Liver (tissue), 8 donors: ENCODE measurements at regions not wholly inside any gene's neighbourhood (a gene's known extent, or its start where the extent isn't known, plus 50 kb on each side); places are given as distances from the start of the nearest gene placed in this dataset.

ENCODE experiments used
- DNase-seq: peaks from one replicate; pipeline ENCODE4 v3.0.0-alpha.2; 2017; ENCODE audit warnings: low spot score
- H3K27ac ChIP-seq, 2 donors: one replicate each; pipeline ENCODE4 v1.7.0; 2013; ENCODE audit warnings: inconsistent platforms in 2 of 2, low read length in 2 of 2, control low read depth in 1 of 2, low read depth in 1 of 2, mild to moderate bottlenecking in 1 of 2
- H3K27me3 ChIP-seq, 4 donors: one replicate each; pipeline versions ENCODE4 v1.6.1 to v1.7.0; 2013; ENCODE audit warnings: low read length in 3 of 4, inconsistent platforms in 1 of 4, mild to moderate bottlenecking in 1 of 4, moderate library complexity in 1 of 4; ENCODE audit not compliant: control insufficient read depth in 4 of 4, insufficient read depth in 4 of 4
- H3K36me3 ChIP-seq, 4 donors: one replicate each; pipeline versions ENCODE4 v1.6.1 to v1.7.0; 2013; ENCODE audit warnings: low read length in 3 of 4, mild to moderate bottlenecking in 3 of 4, low read depth in 1 of 4, moderate library complexity in 1 of 4; ENCODE audit not compliant: control insufficient read depth in 4 of 4, insufficient read depth in 3 of 4
- H3K4me1 ChIP-seq, 4 donors: one replicate each; pipeline versions ENCODE4 v1.6.1 to v1.7.0; 2013; ENCODE audit warnings: low read length in 3 of 4, mild to moderate bottlenecking in 3 of 4, moderate library complexity in 1 of 4; ENCODE audit not compliant: control insufficient read depth in 4 of 4, insufficient read depth in 4 of 4
- H3K4me3 ChIP-seq, 3 donors: one replicate each; pipeline versions ENCODE4 v1.6.1 to v1.7.0; 2013; ENCODE audit warnings: low read length in 3 of 3, control low read depth in 1 of 3, low read depth in 1 of 3, mild to moderate bottlenecking in 1 of 3
- H3K9ac ChIP-seq, 2 donors: one replicate each; pipeline ENCODE4 v1.7.0; 2013; ENCODE audit warnings: low read length in 2 of 2, mild to moderate bottlenecking in 2 of 2, moderate library complexity in 2 of 2, control low read depth in 1 of 2, low read depth in 1 of 2
- H3K9me3 ChIP-seq, 4 donors: one replicate each; pipeline versions ENCODE4 v1.6.1 to v1.7.0; 2013; ENCODE audit warnings: low read length in 3 of 4; ENCODE audit not compliant: control insufficient read depth in 4 of 4
- ATF3 ChIP-seq: IDR thresholded peaks from 2 replicates; pipeline ENCODE4 v1.6.1; 2016; ENCODE audit warnings: antibody characterized with exemption
- CTCF ChIP-seq: fragments of 150-350 bp; IDR thresholded peaks from 2 replicates; pipeline ENCODE4 v1.5.1; 2017; ENCODE audit warnings: improper control_type of control experiment, low read depth, low read length; ENCODE audit not compliant: missing input control
- EGR1 ChIP-seq, 2 donors: IDR thresholded peaks; 2 replicates each; pipeline ENCODE4 v1.6.1; 2016 to 2018; ENCODE audit warnings: antibody characterized with exemption in 2 of 2, low read depth in 2 of 2
- FOXA1 ChIP-seq: IDR thresholded peaks from 2 replicates; pipeline ENCODE4 v1.6.1; 2016; ENCODE audit warnings: antibody characterized with exemption
- FOXA2 ChIP-seq: IDR thresholded peaks from 2 replicates; pipeline ENCODE4 v1.6.1; 2016; ENCODE audit warnings: antibody characterized with exemption
- GABPA ChIP-seq, 2 donors: IDR thresholded peaks in 1 of 2; conservative IDR thresholded peaks in 1 of 2; 2 replicates each; pipeline ENCODE4 v1.6.1; 2016; ENCODE audit warnings: antibody characterized with exemption in 2 of 2, mild to moderate bottlenecking in 1 of 2, moderate library complexity in 1 of 2
- HNF4A ChIP-seq, 2 donors: conservative IDR thresholded peaks; 2 replicates each; pipeline ENCODE4 v1.6.1; 2016; ENCODE audit warnings: antibody characterized with exemption in 2 of 2, mild to moderate bottlenecking in 2 of 2
- HNF4G ChIP-seq: IDR thresholded peaks from 2 replicates; pipeline ENCODE4 v1.6.1; 2016; ENCODE audit warnings: antibody characterized with exemption
- JUND ChIP-seq, 2 donors: IDR thresholded peaks; 2 replicates each; pipeline ENCODE4 v1.6.1; 2016; ENCODE audit warnings: antibody characterized with exemption in 2 of 2
- NR2F2 ChIP-seq: IDR thresholded peaks from 2 replicates; pipeline ENCODE4 v1.6.1; 2016; ENCODE audit warnings: antibody characterized with exemption
- RAD21 ChIP-seq, 2 donors: IDR thresholded peaks; 2 replicates each; pipeline ENCODE4 v1.6.1; 2016; ENCODE audit warnings: antibody characterized with exemption in 2 of 2, mild to moderate bottlenecking in 2 of 2
- RXRA ChIP-seq, 2 donors: IDR thresholded peaks; 2 replicates each; pipeline ENCODE4 v1.6.1; 2017 to 2018; ENCODE audit warnings: antibody characterized with exemption in 2 of 2, mild to moderate bottlenecking in 1 of 2
- SP1 ChIP-seq: IDR thresholded peaks from 2 replicates; pipeline ENCODE4 v1.6.1; 2018; ENCODE audit warnings: antibody characterized with exemption, mild to moderate bottlenecking
- TAF1 ChIP-seq: conservative IDR thresholded peaks from 2 replicates; pipeline ENCODE4 v1.6.1; 2016; ENCODE audit warnings: antibody characterized with exemption, mild to moderate bottlenecking
- YY1 ChIP-seq: IDR thresholded peaks from 2 replicates; pipeline ENCODE4 v1.6.1; 2016; ENCODE audit warnings: antibody characterized with exemption, mild to moderate bottlenecking
- ZBTB33 ChIP-seq: IDR thresholded peaks from 2 replicates; pipeline ENCODE4 v1.6.1; 2016; ENCODE audit warnings: antibody characterized with exemption
- WGBS: extraction: QIAGEN DNeasy Blood & Tissue Kit; methylation state at CpG from one replicate; pipeline ENCODE4 v1.1.7; 2013; 5-methylcytosine and 5-hydroxymethylcytosine counted together
- TF ChIP-seq, protein P1 (sequence below): IDR thresholded peaks from 2 replicates; pipeline ENCODE4 v1.6.1; 2016; ENCODE audit warnings: antibody characterized with exemption, mild to moderate bottlenecking
- TF ChIP-seq, protein P2 (sequence below): IDR thresholded peaks from 2 replicates; pipeline ENCODE4 v1.6.1; 2016; ENCODE audit warnings: antibody characterized with exemption
- donor health status: healthy.
- donor health status: healthy.
- donor health status: healthy.
- donor health status: healthy.
- donor health status: healthy.

- WGBS, result 79% methylated on average over 2 of the region's 2 CpGs
- no peak overlapping the region for H3K4me3 ChIP-seq
- H3K36me3 ChIP-seq, result no peaks in the 10 kb centered on the region
- H3K9me3 ChIP-seq, result no peaks in the 10 kb centered on the region
- H3K27me3 ChIP-seq, result no peaks in the 10 kb centered on the region
- no peaks in the 10 kb centered on the region for H3K4me1 ChIP-seq
- no peak for DNase-seq
- TF ChIP-seq RAD21 (IDR thresholded peaks at IDR 0.05) (no peak), YY1 (no peak), NR2F2 (no peak), RXRA (IDR thresholded peaks at IDR 0.05) (no peak), GABPA (IDR thresholded peaks at IDR 0.05 in 1 of 2, conservative IDR thresholded peaks at IDR 0.05 in 1 of 2) (no peak), CTCF (no peak), FOXA2 (no peak), ZBTB33 (no peak), SP1 (no peak), ATF3 (no peak), EGR1 (IDR thresholded peaks at IDR 0.05; ENCODE audit: low read depth in 2 of 2) (no peak), FOXA1 (no peak), JUND (IDR thresholded peaks at IDR 0.05) (no peak), HNF4G (no peak), HNF4A (conservative IDR thresholded peaks at IDR 0.05) (no peak), TAF1 (no peak)
- TF ChIP-seq, protein P1, sequence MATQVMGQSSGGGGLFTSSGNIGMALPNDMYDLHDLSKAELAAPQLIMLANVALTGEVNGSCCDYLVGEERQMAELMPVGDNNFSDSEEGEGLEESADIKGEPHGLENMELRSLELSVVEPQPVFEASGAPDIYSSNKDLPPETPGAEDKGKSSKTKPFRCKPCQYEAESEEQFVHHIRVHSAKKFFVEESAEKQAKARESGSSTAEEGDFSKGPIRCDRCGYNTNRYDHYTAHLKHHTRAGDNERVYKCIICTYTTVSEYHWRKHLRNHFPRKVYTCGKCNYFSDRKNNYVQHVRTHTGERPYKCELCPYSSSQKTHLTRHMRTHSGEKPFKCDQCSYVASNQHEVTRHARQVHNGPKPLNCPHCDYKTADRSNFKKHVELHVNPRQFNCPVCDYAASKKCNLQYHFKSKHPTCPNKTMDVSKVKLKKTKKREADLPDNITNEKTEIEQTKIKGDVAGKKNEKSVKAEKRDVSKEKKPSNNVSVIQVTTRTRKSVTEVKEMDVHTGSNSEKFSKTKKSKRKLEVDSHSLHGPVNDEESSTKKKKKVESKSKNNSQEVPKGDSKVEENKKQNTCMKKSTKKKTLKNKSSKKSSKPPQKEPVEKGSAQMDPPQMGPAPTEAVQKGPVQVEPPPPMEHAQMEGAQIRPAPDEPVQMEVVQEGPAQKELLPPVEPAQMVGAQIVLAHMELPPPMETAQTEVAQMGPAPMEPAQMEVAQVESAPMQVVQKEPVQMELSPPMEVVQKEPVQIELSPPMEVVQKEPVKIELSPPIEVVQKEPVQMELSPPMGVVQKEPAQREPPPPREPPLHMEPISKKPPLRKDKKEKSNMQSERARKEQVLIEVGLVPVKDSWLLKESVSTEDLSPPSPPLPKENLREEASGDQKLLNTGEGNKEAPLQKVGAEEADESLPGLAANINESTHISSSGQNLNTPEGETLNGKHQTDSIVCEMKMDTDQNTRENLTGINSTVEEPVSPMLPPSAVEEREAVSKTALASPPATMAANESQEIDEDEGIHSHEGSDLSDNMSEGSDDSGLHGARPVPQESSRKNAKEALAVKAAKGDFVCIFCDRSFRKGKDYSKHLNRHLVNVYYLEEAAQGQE, result no peak
- TF ChIP-seq, protein P2, sequence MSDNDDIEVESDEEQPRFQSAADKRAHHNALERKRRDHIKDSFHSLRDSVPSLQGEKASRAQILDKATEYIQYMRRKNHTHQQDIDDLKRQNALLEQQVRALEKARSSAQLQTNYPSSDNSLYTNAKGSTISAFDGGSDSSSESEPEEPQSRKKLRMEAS, result no peak
- no peak overlapping the region for H3K9ac ChIP-seq
- H3K27ac ChIP-seq, result no peak overlapping the region
Measured at GRCh38 chr4:135941671-135942070, 1590.6 kb downstream of the PCDH18 start.

- Histone ChIP-seq H3K27ac (no peak overlapping the region), H3K9me3 (no peaks in the 10 kb centered on the region), H3K9ac (no peak overlapping the region), H3K4me3 (no peak overlapping the region), H3K27me3 (no peaks in the 10 kb centered on the region), H3K4me1 (no peaks in the 10 kb centered on the region), H3K36me3 (no peaks in the 10 kb centered on the region)
- WGBS, result 65% methylated on average over 1 of the region's 1 CpG
- no peak for TF ChIP-seq JUND (IDR thresholded peaks at IDR 0.05)
- TF ChIP-seq TAF1, result no peak
- TF ChIP-seq HNF4G, result no peak
- TF ChIP-seq, protein P2, result no peak
- TF ChIP-seq EGR1 (IDR thresholded peaks at IDR 0.05; ENCODE audit: low read depth in 2 of 2), result no peak
- DNase-seq, result no peak
Measured at GRCh38 chr4:135934026-135934425, 1598.3 kb downstream of the PCDH18 start.
